PC-3 (cell line): ENCODE measurements at regions not wholly inside any gene's neighbourhood (a gene's known extent, or its start where the extent isn't known, plus 50 kb on each side); places are given as distances from the start of the nearest gene placed in this dataset.

ENCODE experiments used
- EZH2 ChIP-seq: fragments of 300-600 bp; sonication (generic); IDR thresholded peaks from one replicate; pipeline ENCODE4 v1.6.1; 2017; ENCODE audit warnings: antibody characterized with exemption, mild to moderate bottlenecking, low read length; ENCODE audit not compliant: unreplicated experiment
- TF ChIP-seq, protein P1 (sequence below): fragments of 300-600 bp; sonication (generic); conservative IDR thresholded peaks from 2 replicates; pipeline ENCODE4 v1.5.1; 2017; ENCODE audit warnings: antibody characterized with exemption, low read depth, mild to moderate bottlenecking, low read length

GRCh38 chr1:189637041-189637440, 840.6 kb downstream of the BRINP3 start:
- TF ChIP-seq, protein P1, sequence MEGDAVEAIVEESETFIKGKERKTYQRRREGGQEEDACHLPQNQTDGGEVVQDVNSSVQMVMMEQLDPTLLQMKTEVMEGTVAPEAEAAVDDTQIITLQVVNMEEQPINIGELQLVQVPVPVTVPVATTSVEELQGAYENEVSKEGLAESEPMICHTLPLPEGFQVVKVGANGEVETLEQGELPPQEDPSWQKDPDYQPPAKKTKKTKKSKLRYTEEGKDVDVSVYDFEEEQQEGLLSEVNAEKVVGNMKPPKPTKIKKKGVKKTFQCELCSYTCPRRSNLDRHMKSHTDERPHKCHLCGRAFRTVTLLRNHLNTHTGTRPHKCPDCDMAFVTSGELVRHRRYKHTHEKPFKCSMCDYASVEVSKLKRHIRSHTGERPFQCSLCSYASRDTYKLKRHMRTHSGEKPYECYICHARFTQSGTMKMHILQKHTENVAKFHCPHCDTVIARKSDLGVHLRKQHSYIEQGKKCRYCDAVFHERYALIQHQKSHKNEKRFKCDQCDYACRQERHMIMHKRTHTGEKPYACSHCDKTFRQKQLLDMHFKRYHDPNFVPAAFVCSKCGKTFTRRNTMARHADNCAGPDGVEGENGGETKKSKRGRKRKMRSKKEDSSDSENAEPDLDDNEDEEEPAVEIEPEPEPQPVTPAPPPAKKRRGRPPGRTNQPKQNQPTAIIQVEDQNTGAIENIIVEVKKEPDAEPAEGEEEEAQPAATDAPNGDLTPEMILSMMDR, result no peak
- no peak for TF ChIP-seq EZH2
